ENCODE measurements at regions not wholly inside any gene's neighbourhood (a gene's known extent, or its start where the extent isn't known, plus 50 kb on each side); places are given as distances from the start of the nearest gene placed in this dataset.

DNA sequence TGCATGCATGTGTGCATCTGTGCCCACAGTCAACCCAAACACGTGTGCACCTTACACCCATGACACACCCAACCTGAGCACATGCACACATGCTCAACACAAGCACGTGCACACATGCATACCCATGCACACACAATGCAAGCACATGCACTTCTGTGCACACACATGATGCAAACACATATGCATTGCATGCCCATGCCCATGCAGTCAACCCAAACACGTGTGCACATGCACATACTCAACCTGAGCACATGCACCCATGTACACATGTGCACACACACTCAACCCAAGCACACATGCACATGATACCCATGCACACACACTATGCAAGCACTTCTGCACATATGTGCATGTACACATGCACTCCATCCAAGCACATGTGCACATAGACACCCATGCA lies 84.5 kb upstream of the FAM20C start:
- no peak overlapping the region for H2BK120ac ChIP-seq (replicated peaks; ENCODE audit: low read depth, low read length)
- TF ChIP-seq POLR2A (IDR thresholded peaks at IDR 0.05; ENCODE audit: control extremely low read depth in 1 of 2, low read depth in 2 of 2, low read length in 2 of 2) (no peak), MAX (IDR thresholded peaks at IDR 0.05) (no peak), EZH2 (IDR thresholded peaks at IDR 0.05; ENCODE audit: low read depth, low read length, severe bottlenecking) (no peak), RBBP5 (IDR thresholded peaks at IDR 0.05; ENCODE audit: borderline replicate concordance, low read depth, low read length) (no peak), SRF (IDR thresholded peaks at IDR 0.05; ENCODE audit: low read depth, low read length) (no peak), BCL11A (IDR thresholded peaks at IDR 0.05; ENCODE audit: low read depth in 2 of 2, low read length in 2 of 2) (no peak), JUN (IDR thresholded peaks at IDR 0.05; ENCODE audit: low read depth, low read length) (no peak), TAF1 (IDR thresholded peaks at IDR 0.05; ENCODE audit: low read depth, low read length) (no peak), CHD2 (IDR thresholded peaks at IDR 0.05; ENCODE audit: low read length) (no peak), TEAD4 (IDR thresholded peaks at IDR 0.05; ENCODE audit: low read depth, low read length) (no peak)
- TF ChIP-seq, protein P1, sequence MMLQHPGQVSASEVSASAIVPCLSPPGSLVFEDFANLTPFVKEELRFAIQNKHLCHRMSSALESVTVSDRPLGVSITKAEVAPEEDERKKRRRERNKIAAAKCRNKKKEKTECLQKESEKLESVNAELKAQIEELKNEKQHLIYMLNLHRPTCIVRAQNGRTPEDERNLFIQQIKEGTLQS (IDR thresholded peaks at IDR 0.05; ENCODE audit: insufficient read depth, low read depth, low read length), result no peak
- H3K79me2 ChIP-seq (ENCODE audit: control insufficient read depth in 1 of 2, insufficient read depth in 2 of 2, low read length in 2 of 2), result no peaks in the 10 kb centered on the region
- H3K4me1 ChIP-seq (replicated peaks in 1 of 4; ENCODE audit: control insufficient read depth in 3 of 4, insufficient read depth in 4 of 4, low read length in 3 of 4), result peaks cover 0 to 2% (median 0%) of the 10 kb centered on the region in 4 experiments; a peak in 2 of 7 replicates
- H3K4me3 ChIP-seq (ENCODE audit: extremely low read depth in 1 of 4, insufficient read depth in 2 of 4, low read depth in 3 of 4, low read length in 4 of 4), result no peak overlapping the region
- H3K23me2 ChIP-seq (ENCODE audit: low read depth, low read length), result 0 out of 2 replicates have a peak, but pooled peaks cover 3% of the 10 kb centered on the region
- no peak overlapping the region for H3K9ac ChIP-seq (replicated peaks in 1 of 4; ENCODE audit: extremely low read depth in 1 of 4, low read depth in 3 of 4, low read length in 3 of 4)
- peaks cover 2% of the 10 kb centered on the region; the same call in 1 of the 2 replicates for H3K79me1 ChIP-seq (ENCODE audit: low read depth, low read length)
- no peak overlapping the region for H2BK5ac ChIP-seq (ENCODE audit: low read depth, low read length)
- H3K4ac ChIP-seq (replicated peaks; ENCODE audit: insufficient read length, low read depth, low read length), result peak overlapping the region; percentile 88
- no peak overlapping the region; the same call in 1 of the 2 replicates for H4K8ac ChIP-seq (ENCODE audit: extremely low read depth, insufficient read depth, low read length)
- H2BK12ac ChIP-seq (ENCODE audit: low read depth, low read length), result peak overlapping the region; percentile 18; the same call in 1 of the 2 replicates
- POLR2A ChIA-PET (ENCODE audit: partially characterized antibody), result interaction anchor here (1.2 kb wide), 1 partner anchor 12 kb away, joined by 4 read pairs; no protein-coding TSS in a partner anchor
- no peaks in the 10 kb centered on the region for H3K36me3 ChIP-seq (ENCODE audit: control insufficient read depth in 2 of 4, insufficient read depth in 4 of 4, low read length in 3 of 4)
- DNase-seq (ENCODE audit: low read depth in 1 of 2, low spot score in 2 of 2) (no peak), FAIRE-seq (no peak)
- H3K23ac ChIP-seq (ENCODE audit: insufficient read length), result no peak overlapping the region
- no peaks in the 10 kb centered on the region for H3K27me3 ChIP-seq (replicated peaks in 1 of 4; ENCODE audit: control insufficient read depth in 3 of 4, extremely low read depth in 1 of 4, insufficient read depth in 3 of 4, low read length in 3 of 4)
- 89% methylated on average over 3 of the region's 3 CpGs; no CpG with 5 or more reads in 1 of the 2 experiments for WGBS, 2 experiments (ENCODE audit: extremely low coverage in 1 of 2, insufficient coverage in 1 of 2, insufficient read length in 1 of 2, insufficient replicate concordance in 2 of 2, low coverage in 1 of 2, low lambda C conversion rate in 2 of 2, missing lambda C conversion rate in 1 of 2)
- H2BK15ac ChIP-seq (ENCODE audit: low read length), result peak overlapping the region; percentile 62
- no peak overlapping the region for H3K14ac ChIP-seq (ENCODE audit: insufficient read length)
- no peak overlapping the region for H2AK5ac ChIP-seq (ENCODE audit: low read depth, low read length)
- no peak overlapping the region for H2AFZ ChIP-seq (ENCODE audit: low read length)
- no peak overlapping the region for H3K56ac ChIP-seq (replicated peaks; ENCODE audit: insufficient read length, low read depth, low read length)
- H4K91ac ChIP-seq (replicated peaks; ENCODE audit: insufficient read length, low read length), result no peak overlapping the region
- peaks cover 0 to 2% of the 10 kb centered on the region in 2 experiments for H4K20me1 ChIP-seq (replicated peaks in 1 of 2; ENCODE audit: control insufficient read depth in 1 of 2, insufficient read depth in 2 of 2, low read length in 2 of 2)
- H3K9me3 ChIP-seq (ENCODE audit: insufficient read depth in 2 of 2, low read depth in 1 of 2, low read length in 1 of 2), result peaks cover 0 to 4% of the 10 kb centered on the region in 2 experiments; a peak in 2 of 4 replicates
- no peak overlapping the region for H3K4me2 ChIP-seq (ENCODE audit: insufficient read depth in 1 of 2, low read depth in 2 of 2, low read length in 2 of 2)
- no peak overlapping the region for H4K5ac ChIP-seq (ENCODE audit: insufficient read length, low read depth, low read length)
- CTCF ChIA-PET (ENCODE audit: partially characterized antibody), result interaction anchor here (1.8 kb wide), 1 partner anchor 15 kb away, joined by 3 read pairs; no protein-coding TSS in a partner anchor
- no peak overlapping the region; the same call in 1 of the 2 replicates for H3K27ac ChIP-seq (ENCODE audit: low read depth, low read length)
- H3K18ac ChIP-seq (ENCODE audit: extremely low read depth, low read length), result no peak overlapping the region
- H2BK20ac ChIP-seq (ENCODE audit: low read length), result peak overlapping the region; percentile 37; the same call in 1 of the 2 replicates

All from H1 (cell line).